ENCODE measurements at regions not wholly inside any gene's neighbourhood (a gene's known extent, or its start where the extent isn't known, plus 50 kb on each side); places are given as distances from the start of the nearest gene placed in this dataset.

- no peaks in the 10 kb centered on the region for H3K9me3 ChIP-seq
- no peak overlapping the region for H3K4me3 ChIP-seq
- TF ChIP-seq CTCF (IDR thresholded peaks at IDR 0.05) (no peak), POLR2A (IDR thresholded peaks at IDR 0.05) (no peak), EP300 (IDR thresholded peaks at IDR 0.05) (no peak)
- no peaks in the 10 kb centered on the region for H3K4me1 ChIP-seq
- DNase-seq (ENCODE audit: low spot score in 2 of 2): no peak
- no peaks in the 10 kb centered on the region for H3K27me3 ChIP-seq
- no peaks in the 10 kb centered on the region for H3K36me3 ChIP-seq
- no peak overlapping the region for H3K27ac ChIP-seq
- 95% methylated on average over 3 of the region's 3 CpGs for WGBS, 2 donors
Observed at GRCh38 chr7:53504914-53505313, 469.5 kb downstream of the POM121L12 start.

GRCh38 chr7:53518319-53518718 lies 482.9 kb downstream of the POM121L12 start:
- no peaks in the 10 kb centered on the region for H3K4me1 ChIP-seq
- no peak overlapping the region for H3K4me3 ChIP-seq
- H3K36me3 ChIP-seq: no peaks in the 10 kb centered on the region
- H3K27ac ChIP-seq: no peak overlapping the region
- no peak for DNase-seq (ENCODE audit: low spot score in 2 of 2)
- no peaks in the 10 kb centered on the region for H3K27me3 ChIP-seq
- TF ChIP-seq CTCF (IDR thresholded peaks at IDR 0.05) (no peak), POLR2A (IDR thresholded peaks at IDR 0.05) (no peak), EP300 (IDR thresholded peaks at IDR 0.05) (no peak)
- H3K9me3 ChIP-seq: no peaks in the 10 kb centered on the region

GRCh38 chr7:53520841-53521240 lies 485.4 kb downstream of the POM121L12 start:
- no peak overlapping the region for H3K4me3 ChIP-seq
- H3K36me3 ChIP-seq: no peaks in the 10 kb centered on the region
- no peaks in the 10 kb centered on the region for H3K4me1 ChIP-seq
- H3K27ac ChIP-seq: no peak overlapping the region
- DNase-seq (ENCODE audit: low spot score in 2 of 2): no peak
- no peaks in the 10 kb centered on the region for H3K27me3 ChIP-seq
- no peak for TF ChIP-seq POLR2A (IDR thresholded peaks at IDR 0.05)
- no peak for TF ChIP-seq CTCF (IDR thresholded peaks at IDR 0.05)
- H3K9me3 ChIP-seq: no peaks in the 10 kb centered on the region
- WGBS, 2 donors: 90% methylated on average over 5 of the region's 5 CpGs

GRCh38 chr7:53521638-53522184 lies 486.3 kb downstream of the POM121L12 start:
- 90 to 93% methylated on average over 1 of the region's 1 CpG for WGBS, 2 donors
- H3K4me1 ChIP-seq: no peaks in the 10 kb centered on the region
- no peaks in the 10 kb centered on the region for H3K27me3 ChIP-seq
- no peak for DNase-seq (ENCODE audit: low spot score in 2 of 2)
- H3K4me3 ChIP-seq: no peak overlapping the region
- no peak overlapping the region for H3K27ac ChIP-seq
- no peaks in the 10 kb centered on the region for H3K9me3 ChIP-seq
- no peaks in the 10 kb centered on the region for H3K36me3 ChIP-seq
- TF ChIP-seq POLR2A (IDR thresholded peaks at IDR 0.05) (no peak), CTCF (IDR thresholded peaks at IDR 0.05) (no peak), EP300 (IDR thresholded peaks at IDR 0.05) (no peak)

GRCh38 chr7:53539558-53539957 lies 504.1 kb downstream of the POM121L12 start:
- TF ChIP-seq POLR2A (IDR thresholded peaks at IDR 0.05): no peak
- no peak for TF ChIP-seq CTCF (IDR thresholded peaks at IDR 0.05)
- no peak for TF ChIP-seq EP300 (IDR thresholded peaks at IDR 0.05)
- Histone ChIP-seq H3K27ac (no peak overlapping the region), H3K4me3 (no peak overlapping the region), H3K9me3 (no peaks in the 10 kb centered on the region), H3K27me3 (no peaks in the 10 kb centered on the region), H3K36me3 (no peaks in the 10 kb centered on the region), H3K4me1 (no peaks in the 10 kb centered on the region)
- no peak for DNase-seq (ENCODE audit: low spot score in 2 of 2)
- 93 to 96% methylated on average over 3 of the region's 3 CpGs for WGBS, 2 donors
